ENCODE measurements at regions not wholly inside any gene's neighbourhood (a gene's known extent, or its start where the extent isn't known, plus 50 kb on each side); places are given as distances from the start of the nearest gene placed in this dataset.

DNA sequence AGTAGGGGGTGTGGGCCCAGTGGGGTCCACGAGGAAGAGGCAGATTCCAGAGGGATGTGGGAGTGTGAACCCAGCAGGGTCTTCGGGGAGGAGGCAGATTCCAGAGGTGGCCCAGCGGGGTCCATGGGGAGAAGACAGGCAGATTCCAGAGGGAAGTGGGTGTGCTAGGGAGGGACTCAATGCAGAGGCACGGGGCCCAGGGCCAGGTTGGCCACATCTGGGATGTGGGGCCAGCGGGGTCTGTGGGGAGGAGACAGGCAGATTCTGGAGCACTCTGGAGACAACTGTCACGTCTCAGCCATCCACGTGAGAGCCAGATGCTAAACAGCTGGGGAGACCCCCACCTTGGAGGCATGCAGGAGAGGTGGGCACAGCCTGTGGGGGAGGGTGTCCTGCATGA, 582.6 kb downstream of the TBC1D22A start:
- DNase-seq (ENCODE audit: low read depth), result no peak

DNA sequence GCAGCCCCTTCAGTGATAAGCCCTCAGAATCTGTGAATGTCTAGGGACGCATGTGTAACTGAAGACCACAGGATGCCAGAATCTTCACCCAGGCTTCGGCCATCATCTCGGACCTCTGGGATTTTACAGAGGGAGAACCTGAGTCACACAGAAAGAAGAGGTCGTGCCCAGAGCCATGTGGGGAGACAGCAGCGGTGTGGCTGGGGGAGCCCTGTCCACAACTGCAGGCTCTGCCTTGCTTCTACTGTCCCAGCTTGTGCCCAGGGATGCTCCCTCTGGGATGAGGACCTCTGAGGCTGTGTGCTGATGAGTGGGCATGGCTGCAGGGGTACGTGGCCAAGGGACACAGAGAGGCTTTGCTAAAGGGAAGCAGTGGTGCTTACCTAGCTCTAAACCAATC, 582.0 kb downstream of the TBC1D22A start:
- no peak for DNase-seq (ENCODE audit: low read depth)

DNA sequence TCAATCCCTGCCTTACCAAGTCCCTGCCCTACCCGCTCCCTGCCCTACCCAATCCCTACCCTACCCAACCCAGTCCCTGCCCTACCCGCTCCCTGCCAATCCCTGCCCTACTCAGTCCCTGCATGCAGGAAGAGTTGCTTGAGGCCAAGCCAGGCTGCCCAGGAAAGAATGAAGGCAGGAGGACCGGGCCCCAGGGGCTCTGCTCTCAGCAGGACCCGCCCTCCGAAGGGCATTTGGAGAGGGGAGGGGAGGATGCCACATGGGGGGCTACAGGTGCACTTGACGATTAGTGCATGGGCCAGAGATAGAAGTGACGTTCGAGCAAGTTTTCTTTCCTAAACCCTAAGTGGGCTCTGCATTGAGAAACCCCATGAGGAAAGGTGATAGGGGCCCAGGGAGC, 581.2 kb downstream of the TBC1D22A start:
- DNase-seq (ENCODE audit: low read depth), result no peak

DNA sequence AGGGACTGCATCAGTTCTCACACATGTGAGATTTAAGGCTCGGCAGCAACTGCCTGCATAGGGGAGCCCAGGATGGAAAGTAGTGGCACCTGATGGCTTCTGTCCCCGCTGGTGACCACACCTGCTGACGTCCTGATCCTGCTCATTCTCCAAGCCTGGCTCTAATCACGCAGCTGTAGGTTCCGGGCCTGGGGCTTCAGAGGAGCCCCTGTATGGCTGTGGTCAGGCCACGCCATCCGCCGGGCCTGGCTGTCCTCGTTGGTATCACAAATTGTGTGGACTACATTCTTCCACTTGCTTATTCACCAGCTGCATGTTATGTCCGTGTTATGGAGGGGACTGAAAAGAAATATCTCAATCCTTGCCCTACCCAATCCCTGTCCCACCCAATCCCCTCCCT, 580.0 kb downstream of the TBC1D22A start:
- DNase-seq (ENCODE audit: low read depth), result no peak

DNA sequence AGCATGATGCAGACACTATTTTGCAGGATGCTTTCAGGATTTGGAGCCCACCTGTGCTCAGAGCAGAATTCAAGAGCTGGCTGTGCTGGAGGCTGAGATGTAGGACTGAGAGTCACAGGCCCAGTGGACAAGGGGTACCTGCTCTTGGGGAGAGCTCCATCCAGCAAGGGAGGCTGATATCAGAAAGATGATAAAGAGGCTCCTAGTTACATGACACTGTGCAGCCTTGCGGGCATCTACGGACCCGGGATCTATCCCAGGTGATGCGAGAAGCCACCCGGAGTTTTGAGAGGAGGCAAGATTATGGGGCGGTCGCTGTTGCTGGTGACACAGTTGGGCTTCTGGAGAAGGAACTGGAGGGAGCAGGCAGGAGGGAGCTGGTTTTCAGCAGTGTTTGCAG, 579.0 kb downstream of the TBC1D22A start:
- DNase-seq (ENCODE audit: low read depth), result no peak

DNA sequence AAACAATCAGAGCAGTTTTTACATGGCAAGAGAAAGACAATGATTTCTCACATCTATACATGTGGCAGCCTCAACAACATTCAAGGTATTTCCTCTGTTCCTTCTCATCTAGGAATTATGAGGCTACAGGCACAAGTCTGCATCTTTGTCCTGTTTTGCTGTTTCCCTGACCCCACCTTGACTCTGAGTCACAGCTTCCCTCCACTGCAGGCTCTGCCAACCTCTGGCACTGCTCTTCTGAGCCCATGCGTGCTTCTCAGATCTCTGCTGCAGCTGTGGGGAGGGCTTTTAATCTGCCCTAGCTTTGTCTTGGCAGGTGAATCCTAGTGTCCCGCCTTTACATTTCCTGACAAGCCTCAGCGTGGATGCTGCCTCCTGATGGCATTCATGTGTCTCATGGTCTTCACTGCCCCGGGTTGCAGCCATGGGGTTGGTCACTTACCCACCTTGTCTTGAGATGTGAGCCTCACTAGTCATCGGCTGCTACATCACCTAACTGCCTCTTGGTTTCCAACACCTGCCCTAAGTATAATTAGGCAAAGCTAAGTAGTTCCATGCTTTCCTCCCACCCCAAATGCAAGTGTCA, 578.5 kb downstream of the TBC1D22A start:
- no peak for DNase-seq (ENCODE audit: low read depth)

DNA sequence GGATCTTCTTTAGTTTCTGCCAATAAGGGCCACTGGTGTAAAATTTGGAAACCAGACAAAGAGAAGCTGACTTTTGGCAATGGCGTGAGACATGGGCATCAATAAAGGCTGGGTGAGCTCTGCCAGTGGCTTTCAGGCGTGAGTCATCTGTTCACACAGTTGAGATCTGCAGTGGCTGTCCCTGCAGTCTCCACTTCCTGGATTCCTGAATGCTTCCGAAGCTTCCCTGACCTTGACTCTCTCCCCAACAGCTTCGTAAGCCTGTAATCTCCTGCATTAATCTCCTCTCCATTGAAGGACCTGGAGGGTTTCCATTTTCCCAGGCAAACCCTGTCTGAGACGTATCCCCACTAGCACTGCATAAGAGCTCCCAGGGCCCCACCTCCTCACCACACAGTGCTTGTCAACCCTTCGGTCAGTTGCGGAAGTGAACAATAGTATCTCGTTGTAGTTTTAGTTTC, 574.7 kb downstream of the TBC1D22A start:
- no peak for DNase-seq (ENCODE audit: low read depth)

DNA sequence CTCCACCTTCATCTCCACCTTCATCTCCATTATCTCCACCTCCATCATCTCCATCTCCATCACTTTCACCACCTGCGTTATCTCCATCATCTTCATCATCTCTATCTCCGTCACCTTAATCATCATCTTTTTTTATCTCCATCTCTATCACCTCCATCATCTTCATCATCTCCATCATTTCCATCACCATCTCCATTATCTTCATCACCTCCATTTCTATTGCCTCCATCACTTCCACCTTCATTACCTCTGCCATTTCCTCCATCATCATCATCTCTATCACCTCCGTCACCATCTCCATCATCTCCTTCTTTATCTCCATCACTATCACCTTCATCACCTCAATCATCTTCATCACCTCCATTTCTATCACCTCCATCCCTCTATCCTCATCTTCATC, 573.5 kb downstream of the TBC1D22A start:
- no peak for DNase-seq (ENCODE audit: low read depth)

DNA sequence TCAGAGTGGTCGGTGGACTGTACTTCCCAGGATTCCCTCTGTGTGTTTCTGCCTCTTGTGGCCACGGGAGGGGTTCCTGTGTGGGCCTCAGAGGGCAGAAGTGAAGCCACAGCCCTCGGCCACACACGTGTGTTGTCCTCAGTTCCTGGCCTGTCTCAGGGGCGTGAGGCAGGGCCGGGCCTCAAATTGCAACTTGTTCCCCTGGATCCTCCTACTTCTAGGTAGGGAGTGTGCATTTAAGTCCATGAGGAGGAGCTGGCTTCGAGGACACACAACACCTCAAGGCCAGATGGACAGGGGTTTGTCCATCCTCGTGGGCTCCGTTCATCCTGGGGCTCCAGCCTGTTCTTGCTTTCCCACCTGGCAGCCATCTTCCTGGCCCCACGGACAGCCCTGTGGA, 573.0 kb downstream of the TBC1D22A start:
- no peak for DNase-seq (ENCODE audit: low read depth)

DNA sequence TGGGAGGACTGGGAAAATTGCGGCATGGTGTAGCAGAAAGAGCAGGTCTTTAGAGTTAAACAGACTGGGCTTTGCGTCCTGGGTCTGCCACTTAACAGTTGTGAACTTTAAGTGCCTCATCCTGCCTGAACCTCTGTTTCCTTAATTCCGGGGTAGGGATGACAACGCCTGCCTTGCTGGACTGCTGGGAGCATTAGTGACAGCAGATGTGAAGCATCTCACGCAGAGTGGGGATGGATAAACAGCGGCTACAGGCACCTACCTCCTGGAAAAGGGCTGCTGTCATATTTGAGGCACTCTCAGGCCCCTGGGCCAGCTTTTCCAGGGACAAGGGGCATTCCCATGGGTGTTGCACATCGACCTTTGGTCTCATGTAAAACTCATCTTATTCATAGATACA, 572.2 kb downstream of the TBC1D22A start:
- no peak for DNase-seq (ENCODE audit: low read depth)

DNA sequence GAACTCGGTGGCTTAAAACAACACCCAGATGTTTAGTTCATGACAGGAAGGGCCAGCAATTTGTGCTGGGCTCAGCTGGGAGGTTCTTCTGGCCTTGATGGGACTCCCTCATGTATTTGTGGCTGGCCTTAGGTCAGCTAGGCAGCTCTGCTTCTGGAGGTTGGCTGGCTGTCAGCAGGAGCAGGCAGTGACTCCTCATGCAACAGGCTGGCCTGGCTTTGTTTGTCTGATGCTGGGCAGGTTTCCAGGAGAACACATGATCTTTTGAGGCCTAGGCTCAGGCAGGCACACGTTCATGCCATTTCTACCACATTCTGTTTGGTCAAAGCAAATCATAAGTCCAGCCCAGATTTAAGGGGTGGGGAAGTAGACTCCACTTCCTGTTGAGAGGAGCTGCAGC, 571.2 kb downstream of the TBC1D22A start:
- no peak for DNase-seq (ENCODE audit: low read depth)

DNA sequence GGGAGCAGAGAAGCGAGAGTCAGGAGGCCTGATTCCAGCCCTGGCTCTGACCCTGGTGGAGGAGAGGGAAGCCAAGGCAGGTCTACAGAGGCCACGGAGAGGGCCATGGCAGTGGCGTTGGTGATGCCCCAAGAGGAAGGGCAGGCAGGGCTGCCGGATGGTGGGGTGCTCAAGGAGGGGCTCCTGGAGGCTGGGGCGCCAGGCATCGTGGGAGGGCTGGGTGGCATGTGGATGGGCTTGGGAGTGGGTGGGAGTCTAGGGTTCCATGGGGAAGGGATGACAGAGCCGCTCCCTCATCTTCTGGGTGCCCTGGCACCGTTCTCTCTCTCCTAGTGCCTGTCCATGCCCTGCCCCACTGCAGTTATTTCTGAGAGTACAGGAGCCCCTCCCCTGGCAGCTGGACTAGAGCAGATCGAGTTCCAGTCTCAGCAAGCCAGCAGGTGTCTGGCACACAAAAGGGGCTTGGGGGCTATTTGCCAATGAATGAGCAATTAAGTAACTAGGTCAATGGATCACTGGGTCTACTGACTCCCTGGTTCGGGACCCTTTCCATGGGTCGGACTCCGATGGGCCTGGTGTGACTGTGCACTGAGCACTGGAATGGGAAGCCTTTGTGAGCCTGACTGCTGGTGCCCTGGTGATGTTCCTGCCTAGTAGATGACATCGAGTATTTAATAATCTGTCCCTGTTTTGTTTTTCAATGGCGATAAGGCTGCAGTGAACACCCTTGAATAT, 570.0 kb downstream of the TBC1D22A start:
- no peak for DNase-seq (ENCODE audit: low read depth)

DNA sequence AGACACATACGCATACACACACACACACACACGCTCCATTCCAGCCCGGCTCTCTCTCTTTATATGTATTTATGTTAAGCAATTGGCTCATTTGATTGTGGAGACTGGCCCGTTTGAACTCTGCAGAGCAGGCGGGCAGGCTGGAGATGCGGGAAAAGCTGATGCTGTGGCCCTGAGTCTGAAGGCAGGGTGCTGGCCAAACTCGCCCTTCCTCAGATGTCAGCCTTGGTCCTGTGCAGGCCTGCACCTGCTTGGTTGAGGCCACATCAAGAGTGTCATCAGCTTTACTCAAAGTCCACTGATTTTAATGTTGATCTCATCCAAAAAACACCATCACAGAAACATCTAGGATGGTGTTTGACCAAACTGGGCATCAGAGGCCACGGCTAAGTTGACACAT, 569.3 kb downstream of the TBC1D22A start:
- DNase-seq (ENCODE audit: low read depth), result no peak

DNA sequence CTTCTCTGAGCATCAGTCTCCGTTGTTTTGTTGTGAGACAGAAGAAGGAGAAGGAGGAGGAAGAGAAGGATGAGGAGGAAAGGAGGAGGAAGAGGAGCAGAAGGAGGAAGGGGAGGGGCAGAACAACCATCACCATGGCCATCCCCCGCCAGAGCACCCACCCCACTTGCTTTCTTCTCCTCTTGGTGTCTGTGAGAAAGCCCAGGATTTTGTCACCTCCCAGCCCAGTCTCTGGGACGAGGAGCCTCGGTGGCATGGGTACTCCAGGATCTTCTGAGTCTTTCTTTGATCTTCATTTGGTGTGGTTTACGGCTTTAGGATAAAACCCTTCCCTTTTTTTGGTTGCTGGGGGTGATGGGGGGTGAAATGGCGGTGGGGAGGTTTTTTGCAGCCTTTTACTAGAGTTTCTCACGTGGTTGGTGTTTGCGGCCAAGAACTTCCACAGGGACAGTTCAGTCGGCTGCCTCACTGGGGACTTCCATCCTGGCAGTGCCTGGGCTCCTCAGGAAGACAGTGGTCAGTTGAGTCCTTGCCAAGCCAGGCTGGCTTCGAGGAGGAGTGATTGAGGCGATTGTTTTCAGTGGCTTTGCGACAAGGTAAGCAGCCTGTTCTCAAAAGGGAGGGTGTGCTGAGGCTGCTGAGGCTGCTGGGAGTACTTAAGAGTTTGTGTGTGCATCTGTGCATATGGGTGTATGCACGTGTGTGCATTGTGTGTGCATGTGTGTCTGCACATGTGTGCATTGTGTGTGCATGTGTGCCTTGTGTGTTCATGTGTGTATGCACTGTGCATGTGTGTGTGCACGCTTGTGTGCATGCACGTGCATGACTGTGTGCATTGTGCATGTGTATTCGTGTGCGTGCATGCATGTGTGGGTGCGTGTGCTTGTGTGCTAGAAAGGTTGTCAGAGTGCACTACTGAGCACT, 567.5 kb downstream of the TBC1D22A start:
- no peak for DNase-seq (ENCODE audit: low read depth)

DNA sequence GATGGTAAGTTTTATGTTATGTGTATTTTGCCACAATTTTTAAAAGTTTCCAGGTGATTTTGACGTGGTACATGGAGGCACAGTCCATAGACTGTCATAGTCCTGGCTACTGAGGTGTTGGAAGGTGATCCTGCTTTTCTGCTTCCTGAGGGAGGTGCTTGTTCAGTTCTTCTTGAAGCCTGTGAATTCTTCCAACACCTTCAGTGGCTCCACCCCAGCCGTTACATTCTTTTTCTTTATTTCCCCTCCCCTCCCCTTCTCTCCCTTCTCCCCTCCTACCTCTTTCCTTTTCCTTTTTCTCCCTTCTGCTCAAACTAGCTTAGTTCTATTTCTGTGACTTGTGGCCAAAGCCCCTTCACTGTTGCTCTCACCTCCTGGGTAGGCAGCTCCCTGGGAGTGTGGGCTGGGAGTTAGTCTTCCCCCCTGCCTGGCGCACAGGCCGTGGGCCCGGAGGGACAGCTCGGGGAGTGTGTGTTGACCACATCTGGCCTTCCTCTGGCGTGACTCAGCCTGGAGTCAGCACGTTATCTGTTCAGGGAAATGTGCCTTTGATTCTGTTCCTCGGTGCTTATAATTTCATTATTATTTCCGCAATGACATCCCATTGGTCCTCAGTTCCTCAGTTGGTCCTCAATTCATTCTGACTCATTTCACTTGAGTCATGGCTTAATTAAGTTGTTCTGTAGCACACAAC, 566.2 kb downstream of the TBC1D22A start:
- DNase-seq (ENCODE audit: low read depth), result no peak

DNA sequence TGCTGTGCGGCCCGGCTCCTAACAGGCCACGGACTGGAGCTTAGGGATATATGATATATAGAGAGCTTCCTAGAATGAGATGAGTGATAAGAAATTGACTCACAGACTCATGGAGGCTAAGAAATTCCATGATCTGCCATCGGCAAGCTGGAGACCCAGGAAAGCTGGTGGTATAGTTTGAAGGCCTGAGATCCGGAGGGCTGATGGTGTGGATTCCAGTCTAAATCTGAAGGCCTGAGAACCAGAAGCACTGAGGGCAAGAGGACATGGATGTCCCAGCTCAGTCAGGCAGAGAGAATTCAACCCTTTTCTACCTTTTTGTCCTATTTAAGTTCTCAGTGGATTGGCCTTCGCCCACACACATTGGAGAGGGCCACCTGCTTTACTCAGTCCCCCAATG, 564.8 kb downstream of the TBC1D22A start:
- DNase-seq (ENCODE audit: low read depth), result no peak

DNA sequence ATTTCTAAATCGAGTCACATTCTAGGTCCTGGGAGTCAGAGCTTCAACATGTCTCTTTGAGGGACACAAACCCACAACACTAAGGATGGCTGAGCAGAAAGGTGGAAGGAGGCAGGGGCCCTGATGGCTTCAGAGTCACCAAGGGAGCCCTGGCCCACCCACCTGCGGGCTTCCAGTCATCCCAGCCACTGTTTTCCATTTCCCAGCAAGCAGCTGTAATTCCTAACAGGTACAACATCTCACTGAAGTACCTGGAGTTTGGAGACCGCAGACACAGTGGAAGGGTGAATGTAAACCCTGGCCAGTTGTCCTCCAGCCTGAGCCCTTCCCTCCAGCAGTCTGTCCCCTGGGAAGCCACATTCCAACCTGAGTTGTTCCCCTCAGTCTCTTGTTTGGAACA, 562.8 kb downstream of the TBC1D22A start:
- no peak for DNase-seq (ENCODE audit: low read depth)

DNA sequence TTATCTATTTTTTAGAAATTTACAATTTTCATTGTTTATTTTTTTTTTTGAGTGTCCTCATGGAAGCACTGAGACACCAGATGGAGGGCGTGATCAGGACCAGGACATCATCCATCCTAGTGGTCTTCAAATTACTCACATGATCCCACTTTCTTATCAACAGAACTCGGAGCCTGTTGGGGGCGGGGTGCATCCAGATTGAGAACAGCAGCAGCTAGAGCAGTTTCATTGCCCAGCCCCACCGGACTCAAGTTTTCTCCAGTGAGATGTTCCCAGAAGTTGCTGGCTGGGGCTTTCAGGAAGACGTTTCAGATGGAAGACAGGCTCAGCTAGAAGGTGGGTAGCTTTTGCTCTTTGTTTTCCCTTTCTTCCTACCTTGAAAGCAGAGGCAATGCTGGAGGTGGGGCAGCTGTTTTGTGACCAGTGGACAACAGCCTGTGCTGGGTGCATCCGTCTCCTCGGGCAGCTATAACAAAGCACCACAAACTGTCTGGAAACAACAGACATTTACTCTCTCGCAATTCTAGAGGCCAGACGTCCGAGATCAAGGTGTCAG, 562.1 kb downstream of the TBC1D22A start:
- no peak for DNase-seq (ENCODE audit: low read depth)

DNA sequence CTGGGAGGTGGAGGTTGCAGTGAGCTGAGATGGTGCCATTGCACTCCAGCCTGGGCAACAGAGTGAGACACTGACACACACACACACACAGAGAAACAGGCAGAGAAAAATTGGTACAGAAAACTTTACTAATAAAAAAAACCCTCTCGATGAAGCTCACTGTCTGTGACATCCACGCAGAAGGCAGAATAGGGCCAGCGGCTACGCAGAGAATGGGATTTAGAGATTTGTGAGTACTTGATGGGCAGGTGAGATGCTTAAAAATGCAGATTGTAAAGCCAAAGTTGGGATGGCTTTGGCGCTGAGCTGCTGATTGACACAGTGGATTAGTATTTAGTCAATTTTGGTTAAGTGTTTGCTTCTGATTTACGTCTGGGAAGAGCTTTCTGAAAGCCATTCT, 561.1 kb downstream of the TBC1D22A start:
- no peak for DNase-seq (ENCODE audit: low read depth)

DNA sequence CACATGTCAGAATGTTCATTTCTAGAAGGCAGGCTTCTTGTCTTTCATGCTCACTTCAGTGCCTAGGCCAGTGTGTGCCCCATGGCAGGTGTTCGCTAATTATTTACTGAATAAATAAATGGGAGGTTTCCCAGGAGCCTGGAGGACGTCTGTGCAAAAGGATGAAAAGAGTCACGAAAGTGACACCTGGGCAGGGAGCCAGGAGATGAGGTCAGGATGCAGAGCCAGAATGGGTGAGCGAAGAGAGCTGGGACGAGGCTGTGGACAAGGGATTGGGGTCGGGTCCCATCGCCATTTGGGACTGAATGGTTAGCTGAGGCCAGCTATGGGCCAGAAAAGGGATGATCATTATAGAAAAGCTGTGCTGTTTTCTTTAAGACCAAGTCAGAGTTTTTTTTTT, 560.4 kb downstream of the TBC1D22A start:
- DNase-seq (ENCODE audit: low read depth), result no peak

DNA sequence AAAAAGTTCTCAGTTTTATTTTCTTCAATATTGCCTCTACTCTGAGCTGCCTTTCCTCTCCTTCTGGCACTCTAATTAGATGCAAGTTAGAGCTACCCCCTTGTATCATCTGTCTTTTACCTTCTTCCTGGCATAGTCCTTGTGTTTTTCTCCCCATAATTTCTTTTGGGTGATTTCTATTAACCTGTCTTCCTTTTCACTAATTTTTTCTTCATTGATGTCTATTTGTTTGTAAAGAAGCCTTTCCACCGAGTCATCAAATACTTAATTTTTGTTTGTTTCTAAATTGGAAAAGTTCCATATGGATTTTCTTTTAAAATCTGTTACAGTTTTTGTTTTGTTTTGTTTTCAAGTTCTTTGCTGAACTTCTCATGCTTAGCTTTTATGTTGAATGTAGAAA, 558.1 kb downstream of the TBC1D22A start:
- DNase-seq (ENCODE audit: low read depth), result no peak

Data from stimulated activated CD8-positive, alpha-beta memory T cell treated with anti-CD3 and anti-CD28 coated beads, Interleukin-12 subunit alpha, Interleukin-12 subunit beta, amount 100 ng/mL, for 4 hours (primary cell).